Body of pancreas (tissue), 4 donors: ENCODE measurements at regions not wholly inside any gene's neighbourhood (a gene's known extent, or its start where the extent isn't known, plus 50 kb on each side); places are given as distances from the start of the nearest gene placed in this dataset.

Experiments used
- POLR2A ChIP-seq, 3 donors: fragments of 450-650 bp; IDR thresholded peaks; one replicate each; pipeline ENCODE4 v1.6.1; 2016; ENCODE audit warnings: antibody characterized with exemption in 3 of 3, mild to moderate bottlenecking in 2 of 3
- TF ChIP-seq, protein P1 (sequence below), 7 experiments: fragments of 450-650 bp in 4 of 7; fragments of 200-600 bp in 3 of 7; sonication (generic) in 3 of 7; IDR thresholded peaks; one replicate each; pipeline ENCODE4 v1.5.1; 2016 to 2019; ENCODE audit warnings: antibody characterized with exemption in 7 of 7

DNA sequence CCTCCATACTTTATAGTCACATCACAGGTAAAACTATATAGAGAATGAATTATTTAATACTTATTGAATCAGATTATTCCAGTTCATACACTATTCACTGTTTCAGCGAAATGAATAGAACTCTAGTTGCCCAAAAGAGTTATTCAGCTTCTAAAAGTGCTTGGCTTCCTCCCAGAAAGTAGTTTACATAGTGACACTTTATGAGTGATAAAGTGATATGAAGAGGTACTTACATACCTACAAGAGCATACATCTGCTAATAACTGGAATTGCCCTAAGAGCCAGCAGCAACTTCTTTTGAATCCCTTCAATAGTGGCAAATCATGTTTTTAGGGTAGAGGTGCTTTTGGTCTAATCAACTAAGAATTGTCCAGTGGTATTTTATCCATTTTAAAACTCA, 635.1 kb upstream of the AGTR1 start:
- TF ChIP-seq, protein P1, sequence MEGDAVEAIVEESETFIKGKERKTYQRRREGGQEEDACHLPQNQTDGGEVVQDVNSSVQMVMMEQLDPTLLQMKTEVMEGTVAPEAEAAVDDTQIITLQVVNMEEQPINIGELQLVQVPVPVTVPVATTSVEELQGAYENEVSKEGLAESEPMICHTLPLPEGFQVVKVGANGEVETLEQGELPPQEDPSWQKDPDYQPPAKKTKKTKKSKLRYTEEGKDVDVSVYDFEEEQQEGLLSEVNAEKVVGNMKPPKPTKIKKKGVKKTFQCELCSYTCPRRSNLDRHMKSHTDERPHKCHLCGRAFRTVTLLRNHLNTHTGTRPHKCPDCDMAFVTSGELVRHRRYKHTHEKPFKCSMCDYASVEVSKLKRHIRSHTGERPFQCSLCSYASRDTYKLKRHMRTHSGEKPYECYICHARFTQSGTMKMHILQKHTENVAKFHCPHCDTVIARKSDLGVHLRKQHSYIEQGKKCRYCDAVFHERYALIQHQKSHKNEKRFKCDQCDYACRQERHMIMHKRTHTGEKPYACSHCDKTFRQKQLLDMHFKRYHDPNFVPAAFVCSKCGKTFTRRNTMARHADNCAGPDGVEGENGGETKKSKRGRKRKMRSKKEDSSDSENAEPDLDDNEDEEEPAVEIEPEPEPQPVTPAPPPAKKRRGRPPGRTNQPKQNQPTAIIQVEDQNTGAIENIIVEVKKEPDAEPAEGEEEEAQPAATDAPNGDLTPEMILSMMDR (IDR thresholded peaks at IDR 0.05) = no peak
- no peak for TF ChIP-seq POLR2A (IDR thresholded peaks at IDR 0.05)
